Loucy (cell line): ENCODE measurements at regions not wholly inside any gene's neighbourhood (a gene's known extent, or its start where the extent isn't known, plus 50 kb on each side); places are given as distances from the start of the nearest gene placed in this dataset.

ENCODE experiments used
- H2AFZ ChIP-seq: fragments of 200-600 bp; sonication (generic); 2 replicates; pipeline ENCODE4 v1.6.0; 2016; ENCODE audit warnings: antibody characterized with exemption, mild to moderate bottlenecking, low read length, moderate library complexity
- H3F3A ChIP-seq: fragments of 200-600 bp; 2 replicates; pipeline ENCODE4 v1.6.0; 2016; ENCODE audit warnings: antibody characterized with exemption, low read depth, mild to moderate bottlenecking
- H3K27me3 ChIP-seq: fragments of 200-600 bp; sonication (generic); 2 replicates; pipeline ENCODE4 v1.6.1; 2014; ENCODE audit warnings: low read length, mild to moderate bottlenecking; ENCODE audit not compliant: insufficient read depth, poor library complexity, severe bottlenecking
- H3K36me3 ChIP-seq: fragments of 200-600 bp; sonication (generic); 2 replicates; pipeline ENCODE4 v1.6.1; 2016; ENCODE audit warnings: low read length; ENCODE audit not compliant: insufficient read depth
- H3K4me1 ChIP-seq: fragments of 200-600 bp; sonication (generic); 2 replicates; pipeline ENCODE4 v1.5.1; 2014; ENCODE audit warnings: low read length, mild to moderate bottlenecking; ENCODE audit not compliant: insufficient read depth, poor library complexity, severe bottlenecking
- H3K4me2 ChIP-seq: fragments of 200-600 bp; sonication (generic); 2 replicates; pipeline ENCODE4 v1.6.0; 2014; ENCODE audit warnings: antibody characterized with exemption, low read length, low read depth, mild to moderate bottlenecking; ENCODE audit not compliant: poor library complexity, severe bottlenecking
- H3K4me3 ChIP-seq: fragments of 200-600 bp; sonication (generic); 2 replicates; pipeline ENCODE4 v1.5.1; 2014; ENCODE audit warnings: low read length, mild to moderate bottlenecking, mixed read lengths; ENCODE audit not compliant: poor library complexity, severe bottlenecking
- H3K79me2 ChIP-seq: fragments of 200-600 bp; sonication (generic); 2 replicates; pipeline ENCODE4 v1.6.1; 2014; ENCODE audit warnings: low read length; ENCODE audit not compliant: insufficient read depth
- H3K9ac ChIP-seq: fragments of 200-600 bp; sonication (generic); 2 replicates; pipeline ENCODE4 v1.6.0; 2014; ENCODE audit warnings: mild to moderate bottlenecking, low read depth, low read length, moderate library complexity; ENCODE audit not compliant: poor library complexity, severe bottlenecking
- H3K9me2 ChIP-seq: fragments of 200-600 bp; sonication (generic); replicated peaks from 2 replicates; pipeline ENCODE4 v1.6.1; 2016; ENCODE audit warnings: low read depth, low read length, mixed read lengths
- H3K9me3 ChIP-seq: fragments of 200-600 bp; sonication (generic); 2 replicates; pipeline ENCODE4 v1.6.1; 2014; ENCODE audit warnings: mild to moderate bottlenecking, antibody characterized with exemption, low read length, low read depth; ENCODE audit not compliant: insufficient read depth
- H4K20me1 ChIP-seq: fragments of 200-600 bp; sonication (generic); 2 replicates; pipeline ENCODE4 v1.6.0; 2014; ENCODE audit warnings: antibody characterized with exemption, low read length, mild to moderate bottlenecking; ENCODE audit not compliant: insufficient read depth, poor library complexity, severe bottlenecking
- CTCF ChIP-seq: fragments of 200-600 bp; sonication (generic); conservative IDR thresholded peaks from 2 replicates; pipeline ENCODE4 v1.5.1; 2014; ENCODE audit warnings: mild to moderate bottlenecking, antibody characterized with exemption, low read length
- EZH2phosphoT487 ChIP-seq: fragments of 200-600 bp; IDR thresholded peaks from 2 replicates; pipeline ENCODE4 v1.6.1; 2018; ENCODE audit warnings: antibody characterized with exemption, mild to moderate bottlenecking, moderate library complexity, borderline replicate concordance

- no peak overlapping the region for H2AFZ ChIP-seq
- no peaks in the 10 kb centered on the region for H3F3A ChIP-seq
- H3K4me2 ChIP-seq, result no peak overlapping the region
- no peaks in the 10 kb centered on the region for H3K9me2 ChIP-seq
- no peak overlapping the region for H3K4me3 ChIP-seq
- no peaks in the 10 kb centered on the region for H4K20me1 ChIP-seq
- H3K79me2 ChIP-seq, result no peaks in the 10 kb centered on the region
- H3K27me3 ChIP-seq, result no peaks in the 10 kb centered on the region
- H3K4me1 ChIP-seq, result no peaks in the 10 kb centered on the region
- H3K9me3 ChIP-seq, result no peaks in the 10 kb centered on the region
- TF ChIP-seq EZH2phosphoT487, result no peak
- no peak for TF ChIP-seq CTCF
- no peak overlapping the region for H3K9ac ChIP-seq
- no peaks in the 10 kb centered on the region for H3K36me3 ChIP-seq
Observed at GRCh38 chr14:49396801-49397200, 189.4 kb downstream of the RPS29 start.

- Histone ChIP-seq H3K36me3 (no peaks in the 10 kb centered on the region), H3K27me3 (no peaks in the 10 kb centered on the region)
Observed at GRCh38 chr14:49381778-49382177, 204.4 kb downstream of the RPS29 start.

GRCh38 chr14:49367696-49368095 lies 218.5 kb downstream of the RPS29 start:
- Histone ChIP-seq H3K4me2 (no peak overlapping the region), H3K9ac (no peak overlapping the region), H2AFZ (no peak overlapping the region), H3K9me2 (no peaks in the 10 kb centered on the region), H3K4me1 (peaks cover 3% of the 10 kb centered on the region), H4K20me1 (no peaks in the 10 kb centered on the region), H3K79me2 (no peaks in the 10 kb centered on the region), H3K4me3 (no peak overlapping the region), H3K27me3 (no peaks in the 10 kb centered on the region), H3F3A (no peaks in the 10 kb centered on the region), H3K36me3 (no peaks in the 10 kb centered on the region), H3K9me3 (no peaks in the 10 kb centered on the region)
- TF ChIP-seq CTCF, result no peak
- TF ChIP-seq EZH2phosphoT487, result no peak

More at GRCh38 chr14:49381778-49382177, 204.4 kb downstream of the RPS29 start:
- Histone ChIP-seq H3K4me2 (no peak overlapping the region), H3K4me1 (no peaks in the 10 kb centered on the region), H3K79me2 (no peaks in the 10 kb centered on the region), H3K9ac (no peak overlapping the region), H2AFZ (no peak overlapping the region), H4K20me1 (no peaks in the 10 kb centered on the region), H3F3A (no peaks in the 10 kb centered on the region), H3K9me2 (no peaks in the 10 kb centered on the region), H3K9me3 (no peaks in the 10 kb centered on the region), H3K4me3 (no peak overlapping the region)
- TF ChIP-seq EZH2phosphoT487, result no peak
- no peak for TF ChIP-seq CTCF
